Type B pancreatic cell (in vitro differentiated cells): ENCODE measurements at regions not wholly inside any gene's neighbourhood (a gene's known extent, or its start where the extent isn't known, plus 50 kb on each side); places are given as distances from the start of the nearest gene placed in this dataset.
"Not testable (repeated sequence)": the region's sequence is repeated elsewhere in the genome, so short reads cannot be mapped to it uniquely, and the experiment has no call there.

Source experiments
- DNase-seq: peaks from one replicate; pipeline ENCODE4 v3.0.0; 2021; ENCODE audit warnings: mixed read lengths; ENCODE audit not compliant: unreplicated experiment; ENCODE audit errors: extremely low spot score
- H3K27ac Mint-ChIP-seq: 2 replicates; pipeline ENCODE4 v1.8.0; 2021; ENCODE audit warnings: mild to moderate bottlenecking, mixed read lengths
- H3K27me3 Mint-ChIP-seq: 2 replicates; pipeline ENCODE4 v1.8.0; 2021; ENCODE audit warnings: mixed read lengths
- H3K36me3 Mint-ChIP-seq: 2 replicates; pipeline ENCODE4 v1.8.0; 2021; ENCODE audit warnings: mixed read lengths
- H3K4me1 Mint-ChIP-seq: one replicate; pipeline ENCODE4 v1.8.0; 2021; ENCODE audit warnings: mixed read lengths; ENCODE audit not compliant: unreplicated experiment
- H3K4me3 Mint-ChIP-seq: 2 replicates; pipeline ENCODE4 v1.8.0; 2021; ENCODE audit warnings: mild to moderate bottlenecking, mixed read lengths
- H3K9me3 Mint-ChIP-seq: 2 replicates; pipeline ENCODE4 v1.8.0; 2021; ENCODE audit warnings: mixed read lengths
- TF ChIP-seq, protein P1 (sequence below): fragments of 200-600 bp; sonication (generic); conservative IDR thresholded peaks from 2 replicates; pipeline ENCODE4 v1.5.0; 2021; ENCODE audit warnings: antibody characterized with exemption, mild to moderate bottlenecking

DNA sequence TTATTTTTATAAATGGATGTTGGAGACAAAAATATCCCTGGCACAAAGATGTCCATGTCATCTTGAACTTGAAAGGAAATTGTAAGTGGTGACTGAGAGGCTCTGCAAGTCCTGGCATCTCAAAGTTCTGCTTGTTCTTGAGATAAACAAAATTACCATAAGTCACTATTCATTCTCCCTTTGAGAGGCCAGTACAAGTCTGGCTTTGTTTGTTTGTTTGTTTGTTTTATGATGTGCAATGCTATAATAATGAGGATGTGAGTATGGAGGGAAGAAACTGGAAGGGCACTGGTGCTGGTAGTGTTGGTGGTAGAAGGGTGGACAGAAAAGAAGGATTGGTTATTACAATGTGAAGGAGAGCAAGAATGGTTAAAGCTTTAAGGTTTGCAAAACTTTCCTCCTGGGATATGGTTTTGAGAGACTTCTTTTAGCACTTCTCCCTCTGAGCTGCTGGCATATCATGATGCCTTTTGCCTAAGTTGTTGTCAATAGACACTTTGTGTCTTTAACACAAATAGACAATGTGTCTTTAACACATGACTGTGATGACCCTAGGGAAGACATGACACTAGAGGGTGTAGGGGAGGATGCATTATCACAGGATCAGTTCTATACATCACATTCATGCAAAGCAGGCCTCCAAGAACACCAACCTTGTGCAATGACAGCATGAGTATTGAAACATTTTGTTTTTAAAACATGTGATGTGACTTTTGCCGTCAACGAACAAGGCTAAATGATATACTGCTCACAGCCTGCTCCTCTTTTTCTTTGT, 880.5 kb upstream of the GOT2 start:
- no peaks in the 10 kb centered on the region for H3K27me3 Mint-ChIP-seq
- no peak overlapping the region for H3K27ac Mint-ChIP-seq
- no peak for DNase-seq
- TF ChIP-seq, protein P1, sequence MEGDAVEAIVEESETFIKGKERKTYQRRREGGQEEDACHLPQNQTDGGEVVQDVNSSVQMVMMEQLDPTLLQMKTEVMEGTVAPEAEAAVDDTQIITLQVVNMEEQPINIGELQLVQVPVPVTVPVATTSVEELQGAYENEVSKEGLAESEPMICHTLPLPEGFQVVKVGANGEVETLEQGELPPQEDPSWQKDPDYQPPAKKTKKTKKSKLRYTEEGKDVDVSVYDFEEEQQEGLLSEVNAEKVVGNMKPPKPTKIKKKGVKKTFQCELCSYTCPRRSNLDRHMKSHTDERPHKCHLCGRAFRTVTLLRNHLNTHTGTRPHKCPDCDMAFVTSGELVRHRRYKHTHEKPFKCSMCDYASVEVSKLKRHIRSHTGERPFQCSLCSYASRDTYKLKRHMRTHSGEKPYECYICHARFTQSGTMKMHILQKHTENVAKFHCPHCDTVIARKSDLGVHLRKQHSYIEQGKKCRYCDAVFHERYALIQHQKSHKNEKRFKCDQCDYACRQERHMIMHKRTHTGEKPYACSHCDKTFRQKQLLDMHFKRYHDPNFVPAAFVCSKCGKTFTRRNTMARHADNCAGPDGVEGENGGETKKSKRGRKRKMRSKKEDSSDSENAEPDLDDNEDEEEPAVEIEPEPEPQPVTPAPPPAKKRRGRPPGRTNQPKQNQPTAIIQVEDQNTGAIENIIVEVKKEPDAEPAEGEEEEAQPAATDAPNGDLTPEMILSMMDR, result no peak
- H3K4me1 Mint-ChIP-seq, result no peaks in the 10 kb centered on the region
- no peak overlapping the region for H3K4me3 Mint-ChIP-seq
- no peaks in the 10 kb centered on the region for H3K36me3 Mint-ChIP-seq
- no peaks in the 10 kb centered on the region for H3K9me3 Mint-ChIP-seq

DNA sequence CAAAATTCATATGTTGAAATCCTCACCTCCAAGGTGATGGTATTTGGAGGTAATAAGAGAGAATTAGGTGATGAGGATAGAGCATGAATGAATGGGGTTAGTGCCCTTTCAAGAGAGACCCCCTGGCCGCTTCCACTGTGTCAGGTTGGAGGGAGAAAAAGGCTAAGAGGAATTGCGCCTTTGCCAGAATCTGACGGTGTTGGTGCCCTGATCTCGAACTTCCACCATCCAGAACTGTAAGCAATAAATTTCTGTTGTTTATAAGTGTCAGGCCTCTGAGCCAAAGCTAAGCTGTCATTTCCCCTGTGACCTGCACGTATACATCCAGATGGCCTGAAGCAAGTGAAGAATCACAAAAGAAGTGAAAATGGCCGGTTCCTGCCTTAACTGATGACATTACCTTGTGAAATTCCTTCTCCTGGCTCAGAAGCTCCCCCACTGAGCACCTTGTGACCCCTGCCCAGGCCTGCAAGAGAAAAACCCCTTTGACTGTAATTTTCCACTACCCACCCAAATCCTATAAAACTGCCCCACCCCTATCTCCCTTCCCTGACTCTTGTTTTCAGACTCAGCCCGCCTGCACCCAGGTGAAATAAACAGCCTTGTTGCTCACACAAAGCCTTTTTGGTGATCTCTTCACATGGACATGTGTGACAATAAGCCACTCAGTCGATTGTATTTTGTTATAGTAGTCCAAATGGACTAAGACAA, 878.9 kb upstream of the GOT2 start:
- not testable (repeated sequence) for DNase-seq, H3K4me3 Mint-ChIP-seq, H3K27me3 Mint-ChIP-seq, H3K36me3 Mint-ChIP-seq, H3K4me1 Mint-ChIP-seq, H3K27ac Mint-ChIP-seq, H3K9me3 Mint-ChIP-seq

DNA sequence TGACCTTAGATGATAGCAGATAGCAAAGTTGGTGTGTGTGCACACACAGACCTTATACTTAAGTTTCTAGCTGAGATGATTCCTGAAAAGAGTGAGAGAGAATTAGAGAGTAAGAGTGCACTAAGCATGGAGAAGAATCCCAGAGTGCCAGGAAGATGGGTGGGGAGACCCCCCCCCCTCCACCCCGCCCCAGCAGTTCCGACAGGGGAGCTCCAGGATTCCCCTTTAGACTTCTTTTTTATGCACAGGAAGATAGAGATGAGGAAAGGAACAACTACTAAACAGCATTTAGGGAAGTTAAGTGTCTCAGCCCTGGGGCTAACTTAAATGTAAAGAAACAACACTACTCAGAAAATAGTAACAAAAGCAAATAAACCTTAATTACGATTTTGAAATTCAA, 878.0 kb upstream of the GOT2 start:
- TF ChIP-seq, protein P1, result no peak
- Mint-ChIP-seq H3K27ac (no peak overlapping the region), H3K9me3 (no peaks in the 10 kb centered on the region), H3K4me1 (no peaks in the 10 kb centered on the region), H3K36me3 (no peaks in the 10 kb centered on the region), H3K27me3 (no peaks in the 10 kb centered on the region), H3K4me3 (no peak overlapping the region)
- no peak for DNase-seq

DNA sequence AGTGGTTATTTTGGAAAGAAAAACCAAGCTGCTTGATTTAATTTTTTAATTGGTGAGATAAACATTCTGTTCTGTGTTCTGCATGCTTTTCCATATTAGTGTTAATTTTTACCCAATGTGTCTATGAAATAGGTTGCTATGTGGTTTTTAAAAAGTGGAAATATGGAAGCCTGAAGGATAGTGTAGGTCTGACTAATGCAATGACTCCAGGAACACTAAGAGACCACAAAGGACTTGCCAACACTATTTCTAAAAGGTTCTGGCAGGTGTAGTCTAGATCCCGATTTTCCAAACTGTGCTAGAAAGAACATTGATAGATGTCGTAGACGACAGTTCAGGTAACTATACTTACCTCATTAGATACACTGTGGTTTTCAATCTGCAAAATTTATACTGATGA, 877.4 kb upstream of the GOT2 start:
- H3K27ac Mint-ChIP-seq, result no peak overlapping the region
- TF ChIP-seq, protein P1, result no peak

DNA sequence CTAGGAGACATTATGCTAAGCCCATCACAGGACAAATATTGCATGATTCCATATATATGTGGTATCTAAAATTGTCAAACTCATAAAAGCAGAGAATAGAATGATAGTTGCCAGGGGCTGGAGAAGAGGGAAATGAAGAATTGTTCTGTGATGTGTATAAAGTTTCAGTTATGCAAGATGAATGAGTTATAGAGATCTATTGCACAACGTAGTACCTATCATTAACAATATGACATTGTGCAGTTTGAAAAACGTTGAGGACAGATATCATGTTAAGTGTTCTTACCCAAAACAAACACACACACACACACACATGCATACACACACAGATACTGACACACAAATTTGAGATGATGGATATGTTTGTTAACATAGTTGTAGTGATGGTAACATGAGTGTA, 871.6 kb upstream of the GOT2 start:
- Mint-ChIP-seq H3K4me1 (no peaks in the 10 kb centered on the region), H3K27ac (no peak overlapping the region)

More for the DNA sequence above, 877.4 kb upstream of the GOT2 start:
- Mint-ChIP-seq H3K36me3 (no peaks in the 10 kb centered on the region), H3K9me3 (no peaks in the 10 kb centered on the region), H3K4me1 (no peaks in the 10 kb centered on the region), H3K4me3 (no peak overlapping the region), H3K27me3 (no peaks in the 10 kb centered on the region)
- DNase-seq, result no peak

DNA sequence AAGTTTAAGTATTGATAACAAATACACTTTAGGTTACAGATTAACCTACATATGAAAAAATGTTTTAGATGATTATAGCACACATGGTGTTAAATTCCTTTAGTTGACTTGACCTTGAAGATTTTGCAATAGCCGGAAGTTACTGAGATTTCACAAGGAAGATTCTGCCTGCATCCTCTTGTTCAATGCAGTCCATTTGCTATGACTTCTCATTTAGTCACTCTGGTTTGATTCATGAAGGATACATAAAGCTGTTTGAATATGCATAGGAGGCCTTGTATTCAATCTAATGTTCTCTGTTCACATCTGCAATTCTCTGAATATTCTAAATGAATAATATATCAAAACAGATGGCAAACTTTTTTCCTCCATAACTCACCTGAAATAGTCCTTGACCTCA, 870.2 kb upstream of the GOT2 start:
- no peak for DNase-seq
- Mint-ChIP-seq H3K9me3 (no peaks in the 10 kb centered on the region), H3K27me3 (no peaks in the 10 kb centered on the region), H3K27ac (no peak overlapping the region), H3K4me1 (no peaks in the 10 kb centered on the region), H3K36me3 (no peaks in the 10 kb centered on the region), H3K4me3 (no peak overlapping the region)
- TF ChIP-seq, protein P1, result no peak

More for the DNA sequence above, 871.6 kb upstream of the GOT2 start:
- H3K4me3 Mint-ChIP-seq, result no peak overlapping the region
- no peak for DNase-seq
- TF ChIP-seq, protein P1, result no peak
- H3K27me3 Mint-ChIP-seq, result no peaks in the 10 kb centered on the region
- H3K36me3 Mint-ChIP-seq, result no peaks in the 10 kb centered on the region
- H3K9me3 Mint-ChIP-seq, result no peaks in the 10 kb centered on the region
